CMK (cell line): ENCODE measurements at regions not wholly inside any gene's neighbourhood (a gene's known extent, or its start where the extent isn't known, plus 50 kb on each side); places are given as distances from the start of the nearest gene placed in this dataset.
"Not testable (repeated sequence)": the region's sequence is repeated elsewhere in the genome, so short reads cannot be mapped to it uniquely, and the experiment has no call there.

Source experiments
- DNase-seq: peaks from one replicate; pipeline ENCODE4 v3.0.0-alpha.2; 2010; ENCODE audit warnings: low read depth

GRCh38 chr6:9192405-9192909, 757.1 kb upstream of the SLC35B3 start:
- no peak for DNase-seq

- no peak for DNase-seq
Observed at GRCh38 chr6:9186148-9186547, 750.8 kb upstream of the SLC35B3 start.

GRCh38 chr6:9178071-9178470, 742.7 kb upstream of the SLC35B3 start:
- no peak for DNase-seq

- no peak for DNase-seq
Observed at GRCh38 chr6:9173229-9173628, 737.9 kb upstream of the SLC35B3 start.

GRCh38 chr6:9172096-9172495, 736.8 kb upstream of the SLC35B3 start:
- no peak for DNase-seq

GRCh38 chr6:9168669-9169068, 733.3 kb upstream of the SLC35B3 start:
- DNase-seq = no peak

- DNase-seq = no peak
Observed at GRCh38 chr6:9161731-9162130, 726.4 kb upstream of the SLC35B3 start.

GRCh38 chr6:9159051-9159450, 723.7 kb upstream of the SLC35B3 start:
- DNase-seq = no peak

GRCh38 chr6:9155836-9156235, 720.5 kb upstream of the SLC35B3 start:
- DNase-seq = no peak

- no peak for DNase-seq
Observed at GRCh38 chr6:9143140-9143539, 707.8 kb upstream of the SLC35B3 start.

- DNase-seq = no peak
Observed at GRCh38 chr6:9140951-9141460, 705.7 kb upstream of the SLC35B3 start.

- no peak for DNase-seq
Observed at GRCh38 chr6:9140172-9140571, 704.8 kb upstream of the SLC35B3 start.

GRCh38 chr6:9139746-9140145, 704.4 kb upstream of the SLC35B3 start:
- DNase-seq = no peak

GRCh38 chr6:9138936-9139335, 703.6 kb upstream of the SLC35B3 start:
- no peak for DNase-seq

GRCh38 chr6:9136141-9136822, 700.9 kb upstream of the SLC35B3 start:
- no peak for DNase-seq

GRCh38 chr6:9131616-9132015, 696.3 kb upstream of the SLC35B3 start:
- no peak for DNase-seq

- no peak for DNase-seq
Observed at GRCh38 chr6:9131201-9131600, 695.9 kb upstream of the SLC35B3 start.

GRCh38 chr6:9128970-9129369, 693.6 kb upstream of the SLC35B3 start:
- DNase-seq = no peak

- no peak for DNase-seq
Observed at GRCh38 chr6:9126878-9127560, 691.7 kb upstream of the SLC35B3 start.

GRCh38 chr6:9126034-9126433, 690.7 kb upstream of the SLC35B3 start:
- DNase-seq = not testable (repeated sequence)

GRCh38 chr6:9121549-9121948, 686.2 kb upstream of the SLC35B3 start:
- DNase-seq = no peak

GRCh38 chr6:9116026-9116425, 680.7 kb upstream of the SLC35B3 start:
- DNase-seq = no peak

GRCh38 chr6:9112544-9112943, 677.2 kb upstream of the SLC35B3 start:
- no peak for DNase-seq
